ENCODE measurements at regions not wholly inside any gene's neighbourhood (a gene's known extent, or its start where the extent isn't known, plus 50 kb on each side); places are given as distances from the start of the nearest gene placed in this dataset.

DNA sequence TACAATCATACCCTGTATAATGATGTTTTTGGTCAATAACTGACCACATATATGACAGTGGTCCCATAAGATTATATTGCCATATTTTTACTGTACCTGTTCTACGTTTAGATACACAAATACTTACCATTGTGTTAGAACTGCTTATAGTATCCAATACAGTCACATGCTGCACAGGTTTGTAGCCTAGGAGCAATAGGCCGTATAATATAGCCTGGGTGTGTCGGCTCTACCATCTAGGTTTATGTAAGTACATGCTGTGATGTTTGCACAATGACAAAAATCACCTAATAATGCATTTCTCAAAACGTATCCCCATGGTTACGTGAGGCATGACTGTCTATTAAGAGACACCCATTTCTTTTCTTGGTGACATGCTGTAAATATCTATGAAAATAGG, 55.0 kb upstream of the APCDD1 start:
- H3K14ac ChIP-seq (ENCODE audit: insufficient read depth, low read length), result no peak overlapping the region
- H2BK15ac ChIP-seq (ENCODE audit: low read depth, low read length), result no peak overlapping the region
- H2AFZ ChIP-seq (ENCODE audit: low read length), result no peak overlapping the region
- H4K5ac ChIP-seq (ENCODE audit: insufficient read length, low read depth, low read length), result no peak overlapping the region
- H3K9me3 ChIP-seq (ENCODE audit: control insufficient read depth, low read depth, low read length), result no peaks in the 10 kb centered on the region
- Mint-ChIP-seq H3K9me3 (no peaks in the 10 kb centered on the region; a peak in 1 of 5 replicates), H3K4me1 (peaks cover 24 to 25% of the 10 kb centered on the region in 2 experiments), H3K27me3 (ENCODE audit: low read depth) (peaks cover 3% of the 10 kb centered on the region; the same call in 1 of the 2 replicates), H3K36me3 (ENCODE audit: insufficient read depth in 1 of 3, low read depth in 3 of 3) (no peaks in the 10 kb centered on the region), H3K4me3 (no peak overlapping the region), H3K27ac (no peak overlapping the region)
- H2BK120ac ChIP-seq (ENCODE audit: low read depth, low read length, poor library complexity, severe bottlenecking), result no peak overlapping the region
- no peak overlapping the region for H3K18ac ChIP-seq (ENCODE audit: insufficient read length, low read depth, low read length)
- no peak overlapping the region for H4K8ac ChIP-seq (replicated peaks; ENCODE audit: insufficient read length, low read depth, low read length)
- H3K79me2 ChIP-seq (ENCODE audit: insufficient read depth, low read length), result no peaks in the 10 kb centered on the region
- no peak overlapping the region for H2BK20ac ChIP-seq (ENCODE audit: low read depth, low read length, poor library complexity, severe bottlenecking)
- H3K56ac ChIP-seq (ENCODE audit: insufficient read length, low read depth, low read length), result no peak overlapping the region
- TF ChIP-seq, protein P1, sequence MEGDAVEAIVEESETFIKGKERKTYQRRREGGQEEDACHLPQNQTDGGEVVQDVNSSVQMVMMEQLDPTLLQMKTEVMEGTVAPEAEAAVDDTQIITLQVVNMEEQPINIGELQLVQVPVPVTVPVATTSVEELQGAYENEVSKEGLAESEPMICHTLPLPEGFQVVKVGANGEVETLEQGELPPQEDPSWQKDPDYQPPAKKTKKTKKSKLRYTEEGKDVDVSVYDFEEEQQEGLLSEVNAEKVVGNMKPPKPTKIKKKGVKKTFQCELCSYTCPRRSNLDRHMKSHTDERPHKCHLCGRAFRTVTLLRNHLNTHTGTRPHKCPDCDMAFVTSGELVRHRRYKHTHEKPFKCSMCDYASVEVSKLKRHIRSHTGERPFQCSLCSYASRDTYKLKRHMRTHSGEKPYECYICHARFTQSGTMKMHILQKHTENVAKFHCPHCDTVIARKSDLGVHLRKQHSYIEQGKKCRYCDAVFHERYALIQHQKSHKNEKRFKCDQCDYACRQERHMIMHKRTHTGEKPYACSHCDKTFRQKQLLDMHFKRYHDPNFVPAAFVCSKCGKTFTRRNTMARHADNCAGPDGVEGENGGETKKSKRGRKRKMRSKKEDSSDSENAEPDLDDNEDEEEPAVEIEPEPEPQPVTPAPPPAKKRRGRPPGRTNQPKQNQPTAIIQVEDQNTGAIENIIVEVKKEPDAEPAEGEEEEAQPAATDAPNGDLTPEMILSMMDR (conservative IDR thresholded peaks at IDR 0.05), result no peak
- H2BK5ac ChIP-seq (ENCODE audit: insufficient read length, low read length), result no peak overlapping the region
- H3K4ac ChIP-seq (ENCODE audit: low read depth, low read length), result no peak overlapping the region
- no peak overlapping the region for H3K9ac ChIP-seq (ENCODE audit: extremely low read depth, insufficient read length, low read length)
- H3K27ac ChIP-seq (ENCODE audit: insufficient read length, low read depth, low read length), result no peak overlapping the region
- peaks cover 5% of the 10 kb centered on the region; the same call in 1 of the 2 replicates for H3K4me1 ChIP-seq (ENCODE audit: insufficient read depth, low read length)
- no peak overlapping the region for H3K4me2 ChIP-seq (ENCODE audit: insufficient read depth, insufficient read length, low read length)
- H2AK5ac ChIP-seq (ENCODE audit: insufficient read length, low read length), result no peak overlapping the region
- H4K20me1 ChIP-seq (ENCODE audit: control insufficient read depth, insufficient read depth, insufficient read length), result no peaks in the 10 kb centered on the region
- no peaks in the 10 kb centered on the region for H3K27me3 ChIP-seq (ENCODE audit: insufficient read depth, low read length)
- no peak for DNase-seq
- no CpG with 5 or more reads among the region's 5 CpGs for WGBS (ENCODE audit: extremely low coverage, insufficient read length, low lambda C conversion rate)
- H4K91ac ChIP-seq (ENCODE audit: insufficient read length, low read depth, low read length), result no peak overlapping the region
- no peaks in the 10 kb centered on the region for H3K23me2 ChIP-seq (ENCODE audit: insufficient read length, low read depth, low read length, poor library complexity, severe bottlenecking)
- H3T11ph ChIP-seq (ENCODE audit: low read length), result no peak overlapping the region
- no peak overlapping the region for H3K23ac ChIP-seq (ENCODE audit: insufficient read length, low read depth, low read length)
- H2BK12ac ChIP-seq (ENCODE audit: insufficient read length, low read depth, low read length), result no peak overlapping the region
- no peaks in the 10 kb centered on the region for H3K79me1 ChIP-seq (ENCODE audit: insufficient read depth, low read depth, low read length, poor library complexity, severe bottlenecking)

All from H9 (cell line).